GM18511 (cell line): ENCODE measurements at regions not wholly inside any gene's neighbourhood (a gene's known extent, or its start where the extent isn't known, plus 50 kb on each side); places are given as distances from the start of the nearest gene placed in this dataset.
"Not testable (repeated sequence)": the region's sequence is repeated elsewhere in the genome, so short reads cannot be mapped to it uniquely, and the experiment has no call there.

Experiments
- ATAC-seq: cut with Tn5 transposase; IDR thresholded peaks from one replicate; pipeline ENCODE4 v1.9.1; 2021; ENCODE audit warnings: mild to moderate bottlenecking, moderate library complexity; ENCODE audit not compliant: unreplicated experiment

- ATAC-seq, result no peak
Observed at GRCh38 chr14:84253326-84253725, 1276.6 kb upstream of the FLRT2 start.

- no peak for ATAC-seq
Observed at GRCh38 chr14:84254290-84254689, 1275.7 kb upstream of the FLRT2 start.

GRCh38 chr14:84262932-84263331 lies 1267.0 kb upstream of the FLRT2 start:
- ATAC-seq, result no peak

GRCh38 chr14:84272290-84272721 lies 1257.6 kb upstream of the FLRT2 start:
- no peak for ATAC-seq

- no peak for ATAC-seq
Observed at GRCh38 chr14:84273181-84273580, 1256.8 kb upstream of the FLRT2 start.

- no peak for ATAC-seq
Observed at GRCh38 chr14:84282618-84283017, 1247.3 kb upstream of the FLRT2 start.

- no peak for ATAC-seq
Observed at GRCh38 chr14:84288781-84289180, 1241.2 kb upstream of the FLRT2 start.

DNA sequence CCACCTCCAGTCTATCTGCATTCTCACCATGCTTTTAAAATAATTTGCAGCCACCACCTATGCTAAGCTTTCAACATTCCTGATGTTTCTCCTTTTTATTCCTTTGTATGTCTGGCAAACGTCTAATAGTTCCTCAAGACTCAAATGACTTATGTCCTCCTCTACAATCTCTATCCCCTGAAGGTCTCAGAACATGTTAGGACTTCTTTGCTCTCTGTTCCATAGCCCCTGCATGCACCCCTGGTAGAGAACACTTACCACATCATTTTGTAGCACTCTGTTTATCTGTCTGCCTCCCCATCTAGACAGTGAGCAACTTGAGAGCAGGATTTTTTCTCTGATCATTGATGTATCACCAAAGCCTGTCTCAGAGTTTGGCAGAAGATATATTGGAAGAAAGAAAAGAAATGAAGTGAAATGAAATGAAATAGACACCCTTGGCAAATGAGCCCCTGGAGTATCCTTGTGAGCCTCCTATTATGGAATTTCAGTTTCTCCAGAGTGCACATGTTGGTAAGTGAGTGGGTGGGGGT lies 1231.2 kb upstream of the FLRT2 start:
- no peak for ATAC-seq

DNA sequence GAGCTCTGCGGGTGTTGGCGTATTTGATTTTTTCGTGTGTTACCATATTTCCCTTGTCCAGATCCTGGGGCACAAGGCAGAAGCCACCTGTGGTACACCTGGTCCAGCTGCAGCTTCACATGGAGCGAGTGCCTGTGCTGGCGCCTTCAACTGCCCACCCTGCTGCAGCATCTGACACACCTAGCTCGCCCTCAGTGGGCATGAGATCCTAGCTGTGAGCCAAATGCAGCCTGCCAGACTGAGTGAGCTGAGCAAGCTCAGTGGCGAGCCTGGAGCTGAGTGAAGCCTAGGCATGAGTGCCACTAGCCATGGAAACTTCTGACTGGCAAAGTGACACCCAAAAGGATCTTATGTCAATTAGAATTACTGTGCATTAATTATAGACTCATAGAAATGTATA lies 1226.8 kb upstream of the FLRT2 start:
- ATAC-seq, result no peak

DNA sequence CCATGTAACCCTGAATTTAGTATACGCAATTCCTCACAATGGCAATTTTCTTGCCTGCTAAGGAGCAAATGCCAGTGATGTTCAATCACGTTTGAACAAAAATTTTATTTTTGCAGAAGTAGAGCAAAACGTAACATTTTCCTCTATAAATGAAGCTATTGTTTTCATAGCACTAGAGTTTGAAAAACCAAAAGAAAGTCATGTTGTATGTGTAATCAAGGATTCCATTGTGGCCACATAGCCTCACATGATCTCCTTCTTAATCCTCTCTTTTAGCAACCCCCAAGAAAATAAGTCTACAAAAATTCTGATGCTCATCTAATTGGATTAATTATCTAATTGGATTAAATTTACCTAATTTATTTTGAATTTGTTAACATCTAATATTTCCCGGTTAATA lies 1217.4 kb upstream of the FLRT2 start:
- ATAC-seq, result no peak

DNA sequence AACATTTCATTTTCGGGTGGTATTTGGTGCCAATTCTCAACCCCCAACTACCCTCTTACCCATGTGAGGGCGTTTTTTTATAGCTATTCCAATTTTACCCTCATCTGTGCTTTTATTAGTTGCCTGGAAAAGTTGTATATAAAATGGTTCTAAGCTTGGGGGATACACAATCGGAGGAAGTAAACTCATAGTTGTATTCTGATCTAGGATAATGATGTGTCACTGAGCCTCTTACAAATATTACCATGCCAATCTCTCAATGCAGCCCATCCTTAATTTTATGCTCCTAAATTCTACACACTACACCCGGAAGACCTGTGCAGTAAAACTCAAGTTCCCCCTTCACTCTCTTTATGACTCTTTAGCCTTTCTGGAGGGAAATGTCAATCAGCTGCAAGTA lies 1206.5 kb upstream of the FLRT2 start:
- ATAC-seq, result no peak

DNA sequence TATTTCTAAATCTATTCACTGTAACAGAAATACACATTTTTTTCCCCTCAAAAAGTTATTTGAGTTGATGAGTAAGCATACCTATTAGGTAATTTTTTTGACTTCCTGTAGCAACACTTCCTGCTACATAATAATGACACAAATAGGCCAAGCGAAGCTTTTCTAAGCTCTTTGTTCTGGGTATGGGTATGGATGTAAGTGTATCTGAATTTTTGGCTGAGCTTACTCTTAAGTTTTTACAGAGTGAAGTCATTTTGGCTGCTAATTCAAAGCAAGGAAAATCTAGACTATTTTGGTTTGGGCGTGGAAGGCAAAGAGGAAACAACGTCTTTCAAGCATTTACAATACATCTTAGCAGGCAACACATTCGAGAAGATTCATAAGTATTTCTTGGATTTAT lies 1206.0 kb upstream of the FLRT2 start:
- no peak for ATAC-seq

DNA sequence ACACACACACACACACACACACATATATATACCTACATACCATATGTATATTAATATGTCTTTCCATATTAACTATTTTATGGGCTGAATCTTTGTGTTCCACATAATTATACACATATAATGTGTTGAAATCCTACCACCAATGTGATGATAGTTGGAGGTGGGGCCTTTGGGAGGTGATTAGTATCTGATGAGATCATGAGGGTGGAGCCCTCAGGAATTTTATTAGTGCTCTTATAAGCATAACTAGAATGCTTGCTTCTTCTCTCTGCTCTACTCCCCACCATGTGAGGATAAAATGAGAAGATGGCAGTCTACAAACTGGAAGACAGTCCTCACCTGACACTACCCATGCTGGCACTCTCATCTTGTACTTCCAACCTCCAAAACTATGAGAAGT lies 1193.5 kb upstream of the FLRT2 start:
- ATAC-seq, result no peak

- ATAC-seq, result no peak
Observed at GRCh38 chr14:84340938-84341337, 1189.0 kb upstream of the FLRT2 start.

- not testable (repeated sequence) for ATAC-seq
Observed at GRCh38 chr14:84341867-84342266, 1188.1 kb upstream of the FLRT2 start.

DNA sequence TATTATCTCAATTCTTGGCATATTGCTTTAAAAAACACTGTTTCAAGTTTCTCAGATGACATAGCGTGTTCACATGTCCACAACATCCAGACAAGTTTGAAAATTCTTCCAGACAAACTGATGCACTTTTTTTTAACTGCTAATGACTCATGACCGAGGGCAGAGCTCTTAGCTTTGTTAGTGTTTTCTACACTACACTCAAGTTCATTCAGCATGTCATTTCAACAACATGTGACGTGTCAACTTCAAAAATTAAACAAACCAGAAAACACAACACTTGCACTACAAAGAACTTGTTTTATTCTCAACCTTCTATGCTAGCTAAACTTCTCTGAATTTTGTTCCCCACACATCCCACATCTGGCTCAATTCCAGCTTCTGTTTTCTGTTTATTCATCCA lies 1186.3 kb upstream of the FLRT2 start:
- no peak for ATAC-seq

- no peak for ATAC-seq
Observed at GRCh38 chr14:84351646-84352045, 1178.3 kb upstream of the FLRT2 start.

DNA sequence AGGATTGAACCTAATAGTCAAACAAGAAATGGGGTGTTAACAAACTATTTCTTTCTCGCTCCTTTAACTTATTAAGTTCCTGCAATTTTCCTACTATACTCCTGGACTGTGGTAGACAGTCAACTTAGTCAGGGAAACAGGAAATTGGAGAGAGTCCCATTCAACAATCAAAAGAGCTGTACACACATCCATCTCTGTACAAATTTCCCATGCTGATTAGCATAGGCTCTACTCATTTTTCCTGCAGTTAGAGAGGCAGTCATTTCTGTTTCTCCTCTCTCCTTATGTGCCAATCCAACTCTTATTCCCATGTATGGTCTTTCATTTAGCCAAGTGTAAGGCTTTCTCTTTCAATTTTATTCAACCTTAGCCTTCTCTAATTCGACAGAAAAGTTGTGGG lies 1168.5 kb upstream of the FLRT2 start:
- no peak for ATAC-seq

- ATAC-seq, result no peak
Observed at GRCh38 chr14:84375235-84375634, 1154.7 kb upstream of the FLRT2 start.

DNA sequence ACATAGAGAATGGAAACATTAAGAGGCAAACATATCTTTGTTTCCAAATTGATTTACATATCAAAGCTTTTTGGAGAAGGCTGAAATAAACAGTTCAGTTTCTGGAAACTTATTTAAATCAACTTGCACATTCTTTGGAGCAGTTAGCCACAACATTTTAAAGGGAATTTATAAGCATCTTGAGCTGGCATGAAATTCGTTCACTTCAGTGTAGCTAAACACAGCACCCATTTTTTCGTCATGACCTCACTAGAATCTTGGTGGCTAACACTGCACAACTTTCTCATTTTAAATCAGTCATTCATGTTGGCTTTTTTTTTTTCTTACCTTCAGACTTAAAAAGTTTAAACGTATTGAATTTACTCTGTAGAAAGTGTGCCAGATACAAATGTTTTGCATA lies 1139.9 kb upstream of the FLRT2 start:
- no peak for ATAC-seq

GRCh38 chr14:84397631-84398030 lies 1132.3 kb upstream of the FLRT2 start:
- ATAC-seq, result no peak

DNA sequence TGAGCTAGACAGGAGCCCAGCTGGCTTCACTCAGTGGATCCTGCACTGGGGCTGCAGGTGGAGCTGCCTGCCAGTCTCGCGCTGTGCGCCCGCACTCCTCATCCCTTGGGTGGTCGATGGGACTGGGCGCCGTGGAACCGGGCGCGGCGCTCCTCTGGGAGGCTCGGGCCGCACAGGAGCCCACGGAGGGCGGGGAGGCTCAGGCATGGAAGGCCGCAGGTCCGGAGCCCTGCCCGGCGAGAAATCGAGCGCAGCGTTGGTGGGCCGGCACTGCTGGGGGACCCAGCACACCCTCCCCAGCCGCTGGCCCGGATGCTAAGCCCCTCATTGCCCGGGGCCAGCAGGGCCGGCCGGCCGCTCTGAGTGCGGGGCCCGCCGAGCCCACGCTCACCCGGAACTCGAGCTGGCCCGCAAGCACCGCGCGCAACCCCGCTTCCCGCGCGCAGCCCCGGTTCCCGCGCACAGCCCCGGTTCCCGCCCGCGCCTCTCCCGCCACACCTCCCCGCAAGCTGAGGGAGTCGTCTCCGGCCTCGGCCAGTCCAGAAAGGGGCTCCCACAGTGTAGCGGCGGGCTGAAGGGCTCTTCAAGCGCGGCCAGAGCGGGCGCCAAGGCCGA lies 1130.5 kb upstream of the FLRT2 start:
- no peak for ATAC-seq

DNA sequence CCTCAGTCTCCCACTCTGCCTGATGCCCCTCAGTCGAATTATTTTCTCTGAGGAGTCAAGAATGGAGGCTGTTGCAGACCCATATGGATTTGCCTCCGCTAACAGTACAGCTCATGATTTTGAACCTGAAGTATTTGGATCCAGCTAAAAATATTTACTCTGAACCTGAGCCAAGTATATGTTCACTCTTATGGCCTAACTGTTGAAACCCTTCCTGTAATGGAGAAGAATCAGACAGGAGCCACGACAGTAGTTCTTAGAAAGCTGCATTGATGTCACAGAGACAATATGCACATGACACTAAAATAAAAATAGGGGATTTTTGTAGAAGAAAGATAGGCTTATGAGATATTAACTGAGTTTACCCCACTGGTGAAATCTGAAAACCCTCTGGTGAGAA lies 1128.3 kb upstream of the FLRT2 start:
- ATAC-seq, result no peak
